Panc1 (cell line): ENCODE measurements at regions not wholly inside any gene's neighbourhood (a gene's known extent, or its start where the extent isn't known, plus 50 kb on each side); places are given as distances from the start of the nearest gene placed in this dataset.

Experiments used
- ATAC-seq: fragments of 200-7000 bp; cut with Tn5 transposase; 2 replicates; pipeline ENCODE4 v1.9.1; 2020; ENCODE audit warnings: mild to moderate bottlenecking, moderate library complexity
- BruUV-seq: library from RNA; stranded (reverse); fragments of 400-500 nt; replicated peaks from 2 replicates; lab custom pipeline; 2021; lab: Mats Ljungman, UMichigan
- CTCF ChIA-PET: fragments of 300-600 bp; sonication (Branson Sonifier 250); formaldehyde crosslinking; loops from one replicate; lab custom pipeline; 2022; ENCODE audit warnings: antibody characterized with exemption; lab: Charles Lee
- POLR2A ChIA-PET: fragments of 300-600 bp; sonication (Branson Sonifier 250); formaldehyde crosslinking; loops from one replicate; lab custom pipeline; 2022; ENCODE audit warnings: antibody characterized with exemption; lab: Charles Lee
- DNase-seq: peaks from one replicate; pipeline ENCODE4 v3.0.0-alpha.2; 2010; ENCODE audit warnings: low read depth, low spot score
- H3K27ac ChIP-seq: 2 replicates; pipeline ENCODE4 v1.5.1; 2011; ENCODE audit warnings: mild to moderate bottlenecking, low read length, inconsistent platforms
- H3K27me3 ChIP-seq: fragments of 200-500 bp; sonication (Bioruptor generic); 2 replicates; pipeline ENCODE4 v1.6.0; 2014; ENCODE audit warnings: low read length, inconsistent platforms; ENCODE audit not compliant: control insufficient read depth, insufficient read depth
- H3K36me3 ChIP-seq: fragments of 200-500 bp; sonication (Bioruptor generic); 2 replicates; pipeline ENCODE4 v1.5.1; 2014; ENCODE audit warnings: inconsistent platforms, mild to moderate bottlenecking, low read length, moderate library complexity; ENCODE audit not compliant: control insufficient read depth, insufficient read depth
- H3K4me1 ChIP-seq: 2 replicates; pipeline ENCODE4 v1.5.1; 2011; ENCODE audit warnings: inconsistent platforms, mild to moderate bottlenecking, low read length, moderate library complexity; ENCODE audit not compliant: control insufficient read depth, insufficient read depth
- H3K4me3 ChIP-seq, 2 experiments: 2 replicates each; pipeline ENCODE4 v1.5.1; 2011 to 2012; ENCODE audit warnings: low read depth in 2 of 2, low read length in 2 of 2, mild to moderate bottlenecking in 2 of 2, inconsistent platforms in 1 of 2, moderate library complexity in 1 of 2
- H3K9me3 ChIP-seq: fragments of 200-500 bp; sonication (Bioruptor generic); 2 replicates; pipeline ENCODE4 v1.5.1; 2014; ENCODE audit warnings: low read depth, mild to moderate bottlenecking, inconsistent platforms, low read length, moderate library complexity; ENCODE audit not compliant: control insufficient read depth, insufficient read depth
- POLR2AphosphoS5 ChIP-seq: IDR thresholded peaks from 2 replicates; pipeline ENCODE4 v1.6.1; 2012; ENCODE audit warnings: mild to moderate bottlenecking, low read depth, low read length, moderate library complexity
- SIN3A ChIP-seq: IDR thresholded peaks from 2 replicates; pipeline ENCODE4 v1.6.1; 2012; ENCODE audit warnings: low read depth, mild to moderate bottlenecking, low read length, moderate library complexity, borderline replicate concordance; ENCODE audit not compliant: insufficient read depth
- TCF7L2 ChIP-seq: IDR thresholded peaks from 2 replicates; pipeline ENCODE4 v1.6.1; 2011; ENCODE audit warnings: mild to moderate bottlenecking, low read depth, low read length, inconsistent platforms
- in situ Hi-C: cut with HindIII; loops from 2 replicates; pipeline ENCODE4 v1.10.0; 2016; ENCODE audit warnings: low sequenced_read_pairs, low pct_unique_long_range_greater_than_20kb
- intact Hi-C: fragments of 100-400 bp; cut with micrococcal nuclease; formaldehyde crosslinking; loops from one replicate; pipeline ENCODE4 v1.10.0; 2022; ENCODE audit not compliant: unreplicated experiment
- TF ChIP-seq, protein P1 (sequence below): fragments of 450-650 bp; IDR thresholded peaks from 2 replicates; pipeline ENCODE4 v1.5.1; 2017; ENCODE audit warnings: mild to moderate bottlenecking
- TF ChIP-seq, protein P2 (sequence below), 2 experiments: IDR thresholded peaks; 2 replicates each; pipeline ENCODE4 v1.6.1; 2011 to 2012; ENCODE audit warnings: low read depth in 2 of 2, control low read depth in 1 of 2, low read length in 1 of 2, mild to moderate bottlenecking in 1 of 2, moderate library complexity in 1 of 2; ENCODE audit not compliant: insufficient read depth in 1 of 2

DNA sequence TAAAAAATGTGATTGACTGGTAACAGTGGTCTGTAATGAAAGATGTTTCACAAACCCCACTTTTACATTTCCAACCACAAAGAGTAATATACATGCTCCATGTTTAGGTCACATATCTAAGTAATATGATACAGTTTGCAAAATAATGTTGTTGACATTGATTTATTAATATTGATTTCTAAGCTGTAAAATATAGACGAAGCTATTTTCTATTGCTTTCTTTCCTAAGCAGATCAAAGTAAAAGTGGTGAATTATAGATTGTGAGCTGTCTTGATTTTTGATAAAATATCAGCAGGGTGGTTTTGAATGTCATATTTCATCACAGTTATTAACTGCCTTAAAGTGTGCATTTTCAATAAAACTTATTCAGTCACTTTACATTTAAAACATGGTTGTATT, 2292.8 kb downstream of the PCDH9 start:
- no peaks in the 10 kb centered on the region for H3K27me3 ChIP-seq
- BruUV-seq, result no TSS peak
- ChIA-PET CTCF (no interaction called here), POLR2A (no interaction called here)
- no peaks in the 10 kb centered on the region for H3K36me3 ChIP-seq
- H3K4me1 ChIP-seq, result no peaks in the 10 kb centered on the region
- H3K4me3 ChIP-seq, result no peak overlapping the region
- TF ChIP-seq SIN3A, result no peak
- TF ChIP-seq TCF7L2, result no peak
- TF ChIP-seq POLR2AphosphoS5, result no peak
- TF ChIP-seq, protein P1, sequence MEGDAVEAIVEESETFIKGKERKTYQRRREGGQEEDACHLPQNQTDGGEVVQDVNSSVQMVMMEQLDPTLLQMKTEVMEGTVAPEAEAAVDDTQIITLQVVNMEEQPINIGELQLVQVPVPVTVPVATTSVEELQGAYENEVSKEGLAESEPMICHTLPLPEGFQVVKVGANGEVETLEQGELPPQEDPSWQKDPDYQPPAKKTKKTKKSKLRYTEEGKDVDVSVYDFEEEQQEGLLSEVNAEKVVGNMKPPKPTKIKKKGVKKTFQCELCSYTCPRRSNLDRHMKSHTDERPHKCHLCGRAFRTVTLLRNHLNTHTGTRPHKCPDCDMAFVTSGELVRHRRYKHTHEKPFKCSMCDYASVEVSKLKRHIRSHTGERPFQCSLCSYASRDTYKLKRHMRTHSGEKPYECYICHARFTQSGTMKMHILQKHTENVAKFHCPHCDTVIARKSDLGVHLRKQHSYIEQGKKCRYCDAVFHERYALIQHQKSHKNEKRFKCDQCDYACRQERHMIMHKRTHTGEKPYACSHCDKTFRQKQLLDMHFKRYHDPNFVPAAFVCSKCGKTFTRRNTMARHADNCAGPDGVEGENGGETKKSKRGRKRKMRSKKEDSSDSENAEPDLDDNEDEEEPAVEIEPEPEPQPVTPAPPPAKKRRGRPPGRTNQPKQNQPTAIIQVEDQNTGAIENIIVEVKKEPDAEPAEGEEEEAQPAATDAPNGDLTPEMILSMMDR, result no peak
- TF ChIP-seq, protein P2, sequence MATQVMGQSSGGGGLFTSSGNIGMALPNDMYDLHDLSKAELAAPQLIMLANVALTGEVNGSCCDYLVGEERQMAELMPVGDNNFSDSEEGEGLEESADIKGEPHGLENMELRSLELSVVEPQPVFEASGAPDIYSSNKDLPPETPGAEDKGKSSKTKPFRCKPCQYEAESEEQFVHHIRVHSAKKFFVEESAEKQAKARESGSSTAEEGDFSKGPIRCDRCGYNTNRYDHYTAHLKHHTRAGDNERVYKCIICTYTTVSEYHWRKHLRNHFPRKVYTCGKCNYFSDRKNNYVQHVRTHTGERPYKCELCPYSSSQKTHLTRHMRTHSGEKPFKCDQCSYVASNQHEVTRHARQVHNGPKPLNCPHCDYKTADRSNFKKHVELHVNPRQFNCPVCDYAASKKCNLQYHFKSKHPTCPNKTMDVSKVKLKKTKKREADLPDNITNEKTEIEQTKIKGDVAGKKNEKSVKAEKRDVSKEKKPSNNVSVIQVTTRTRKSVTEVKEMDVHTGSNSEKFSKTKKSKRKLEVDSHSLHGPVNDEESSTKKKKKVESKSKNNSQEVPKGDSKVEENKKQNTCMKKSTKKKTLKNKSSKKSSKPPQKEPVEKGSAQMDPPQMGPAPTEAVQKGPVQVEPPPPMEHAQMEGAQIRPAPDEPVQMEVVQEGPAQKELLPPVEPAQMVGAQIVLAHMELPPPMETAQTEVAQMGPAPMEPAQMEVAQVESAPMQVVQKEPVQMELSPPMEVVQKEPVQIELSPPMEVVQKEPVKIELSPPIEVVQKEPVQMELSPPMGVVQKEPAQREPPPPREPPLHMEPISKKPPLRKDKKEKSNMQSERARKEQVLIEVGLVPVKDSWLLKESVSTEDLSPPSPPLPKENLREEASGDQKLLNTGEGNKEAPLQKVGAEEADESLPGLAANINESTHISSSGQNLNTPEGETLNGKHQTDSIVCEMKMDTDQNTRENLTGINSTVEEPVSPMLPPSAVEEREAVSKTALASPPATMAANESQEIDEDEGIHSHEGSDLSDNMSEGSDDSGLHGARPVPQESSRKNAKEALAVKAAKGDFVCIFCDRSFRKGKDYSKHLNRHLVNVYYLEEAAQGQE (IDR thresholded peaks at IDR 0.05; ENCODE audit: insufficient read depth in 1 of 2, low read depth in 2 of 2, low read length in 1 of 2), result no peak
- no peak overlapping the region for H3K27ac ChIP-seq
- intact Hi-C loops, result no loop called here
- in situ Hi-C loops, result no loop called here
- no peaks in the 10 kb centered on the region for H3K9me3 ChIP-seq
- DNase-seq (no peak), ATAC-seq (no peak)

DNA sequence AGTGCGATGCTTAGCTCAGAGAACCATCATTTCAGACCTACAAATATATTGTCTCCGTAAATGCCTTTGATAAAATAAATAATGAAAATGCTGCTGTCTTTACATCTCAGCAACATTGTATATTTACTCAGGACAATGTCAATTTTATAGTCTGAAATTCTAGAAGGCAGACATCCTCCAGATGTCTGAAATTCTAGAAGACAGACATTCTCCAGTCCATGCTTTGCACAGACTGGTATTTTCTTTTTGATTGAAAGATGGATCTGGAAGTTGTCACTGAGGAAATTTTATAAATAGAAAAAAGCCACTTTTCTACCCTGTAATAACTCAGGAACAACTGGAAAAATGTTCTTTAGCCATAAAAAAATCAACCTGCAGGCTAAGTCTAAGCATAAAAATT, 2293.3 kb downstream of the PCDH9 start:
- no TSS peak for BruUV-seq
- no peaks in the 10 kb centered on the region for H3K4me1 ChIP-seq
- intact Hi-C loops (no loop called here), in situ Hi-C loops (no loop called here)
- DNase-seq, result no peak
- H3K27ac ChIP-seq, result no peak overlapping the region
- ChIA-PET CTCF (no interaction called here), POLR2A (no interaction called here)
- no peak for TF ChIP-seq SIN3A
- TF ChIP-seq, protein P1, result no peak
- TF ChIP-seq TCF7L2, result no peak
- TF ChIP-seq, protein P2 (IDR thresholded peaks at IDR 0.05; ENCODE audit: insufficient read depth in 1 of 2, low read depth in 2 of 2, low read length in 1 of 2), result no peak
- TF ChIP-seq POLR2AphosphoS5, result no peak
- no peak for ATAC-seq
- no peaks in the 10 kb centered on the region for H3K9me3 ChIP-seq
- H3K36me3 ChIP-seq, result no peaks in the 10 kb centered on the region
- no peak overlapping the region for H3K4me3 ChIP-seq
- no peaks in the 10 kb centered on the region for H3K27me3 ChIP-seq
